ENCODE measurements at regions not wholly inside any gene's neighbourhood (a gene's known extent, or its start where the extent isn't known, plus 50 kb on each side); places are given as distances from the start of the nearest gene placed in this dataset.
A peak's percentile ranks its signal among the peaks of the same experiment; 100 is the strongest.

GRCh38 chr11:109554951-109555350, 133.0 kb downstream of the C11orf87 start:
- no peak for DNase-seq

DNA sequence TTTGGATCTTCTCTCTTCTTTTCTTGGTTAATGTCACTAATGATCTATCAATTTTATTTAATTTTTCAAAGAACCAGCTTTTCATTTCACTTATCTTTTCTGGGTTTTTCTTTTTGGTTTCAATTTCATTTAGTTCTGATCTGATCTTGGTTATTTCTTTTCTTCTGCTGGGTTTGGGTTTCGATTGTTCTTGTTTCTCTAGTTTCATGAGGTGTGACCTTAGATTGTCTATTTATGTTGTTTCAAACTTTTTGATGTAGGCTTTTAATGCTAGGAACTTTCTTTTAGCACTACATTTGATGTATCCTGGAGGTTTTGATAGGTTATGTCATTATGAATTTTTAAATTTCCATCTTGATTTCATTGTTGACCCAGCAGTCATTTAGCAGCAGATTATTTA, 142.3 kb downstream of the C11orf87 start:
- DNase-seq: no peak

GRCh38 chr11:109582470-109582869, 160.5 kb downstream of the C11orf87 start:
- no peak for DNase-seq

DNA sequence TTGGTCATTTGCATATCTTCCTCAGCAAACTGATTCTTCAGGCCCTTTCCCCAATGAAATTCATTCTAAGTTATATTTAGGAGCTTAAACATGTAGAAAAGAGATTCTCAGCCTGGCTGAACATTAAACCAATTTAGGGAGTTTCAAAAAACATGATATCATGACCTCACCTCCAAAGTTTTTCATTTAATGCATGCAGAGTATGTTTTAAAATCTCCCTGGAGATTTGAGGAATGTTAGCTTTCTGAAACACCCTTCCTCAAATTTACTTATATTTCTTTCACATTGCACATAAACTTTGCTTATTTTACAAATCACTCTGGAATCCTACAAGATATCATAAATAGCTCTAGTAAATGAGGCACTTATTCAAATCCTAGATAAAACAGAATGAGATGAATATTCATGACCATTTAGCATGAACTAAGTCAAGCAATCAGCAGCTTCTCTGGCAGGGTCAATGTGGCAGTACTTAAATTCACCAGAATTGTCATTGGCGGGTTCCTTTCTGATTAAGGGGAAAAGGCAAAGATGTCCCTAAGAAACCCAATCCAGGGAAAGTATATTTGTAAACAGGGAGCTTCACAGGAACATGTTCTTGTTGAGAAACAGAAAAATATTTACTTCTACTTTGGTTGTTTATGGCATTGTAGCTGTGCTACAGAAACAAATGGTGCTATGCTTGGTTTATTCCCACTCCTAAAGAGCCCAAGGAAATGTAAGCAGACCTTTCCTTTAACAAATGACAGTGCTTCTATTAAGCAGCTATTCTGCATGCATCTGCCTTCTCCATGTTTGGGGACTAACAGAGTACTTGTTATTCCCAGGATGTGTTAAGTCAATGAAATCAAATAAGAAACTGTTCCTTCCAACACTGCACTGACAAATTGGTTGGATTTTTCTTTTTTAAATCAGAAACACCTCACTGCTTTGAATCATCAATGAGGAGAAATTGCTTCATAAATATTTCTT, 162.3 kb downstream of the C11orf87 start:
- DNase-seq: no peak

DNA sequence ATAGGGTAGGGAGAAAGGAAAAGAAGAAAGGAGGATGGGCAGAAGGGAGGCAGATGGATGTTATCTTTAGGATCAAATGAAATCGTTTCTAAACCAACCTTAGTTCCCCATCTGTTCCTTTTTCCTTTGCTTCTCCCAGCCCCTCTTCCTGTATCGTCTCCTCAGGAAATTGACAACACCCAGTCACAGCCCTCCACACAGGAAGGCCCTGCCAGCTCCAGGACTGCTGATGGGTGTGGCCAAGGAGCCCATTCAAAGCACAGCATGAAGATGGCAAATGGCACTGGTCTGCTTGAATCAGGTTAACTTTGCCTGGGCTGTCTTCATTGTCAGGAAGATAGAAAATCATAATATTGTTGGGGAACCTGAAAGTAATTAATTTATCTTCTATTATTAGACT, 164.8 kb downstream of the C11orf87 start:
- no peak for DNase-seq

DNA sequence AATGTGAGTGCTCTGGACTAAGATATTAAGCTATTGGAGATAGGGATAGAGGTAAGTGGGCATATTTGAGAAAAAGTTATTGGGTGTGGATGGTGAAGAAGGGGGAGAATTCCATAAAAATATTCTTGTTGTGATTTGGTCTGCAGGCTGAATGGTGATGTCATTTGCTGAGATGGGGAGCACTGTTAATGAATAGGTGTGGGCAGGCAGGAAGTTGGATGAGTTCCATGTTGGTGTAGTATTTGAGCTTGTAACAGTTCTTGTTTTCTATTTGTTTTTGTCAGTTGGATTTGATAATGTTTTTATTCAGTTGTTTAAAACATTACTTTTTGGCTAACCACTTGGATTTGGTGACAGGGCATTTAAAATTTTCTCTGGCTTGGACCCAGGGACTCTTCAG, 168.8 kb downstream of the C11orf87 start:
- no peak for DNase-seq

DNA sequence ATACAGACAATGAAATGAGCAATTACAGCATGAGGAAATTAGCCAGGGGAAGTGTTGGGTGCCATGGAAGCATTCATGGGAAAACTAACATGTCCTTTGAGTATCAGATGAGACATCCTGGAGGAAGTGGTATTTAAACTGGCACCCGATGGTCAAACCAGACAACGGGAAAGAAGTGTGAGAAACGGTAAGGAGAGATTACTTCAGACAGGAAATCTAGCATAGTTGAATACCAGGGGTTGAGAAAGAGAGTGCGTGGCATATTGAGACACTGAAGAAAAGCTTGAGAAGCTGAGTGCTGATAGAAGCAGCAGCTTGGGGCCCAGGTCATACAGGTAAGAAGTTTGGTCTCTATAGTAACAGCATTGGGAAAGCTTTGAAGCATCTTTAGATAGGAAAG, 175.3 kb downstream of the C11orf87 start:
- no peak for DNase-seq

DNA sequence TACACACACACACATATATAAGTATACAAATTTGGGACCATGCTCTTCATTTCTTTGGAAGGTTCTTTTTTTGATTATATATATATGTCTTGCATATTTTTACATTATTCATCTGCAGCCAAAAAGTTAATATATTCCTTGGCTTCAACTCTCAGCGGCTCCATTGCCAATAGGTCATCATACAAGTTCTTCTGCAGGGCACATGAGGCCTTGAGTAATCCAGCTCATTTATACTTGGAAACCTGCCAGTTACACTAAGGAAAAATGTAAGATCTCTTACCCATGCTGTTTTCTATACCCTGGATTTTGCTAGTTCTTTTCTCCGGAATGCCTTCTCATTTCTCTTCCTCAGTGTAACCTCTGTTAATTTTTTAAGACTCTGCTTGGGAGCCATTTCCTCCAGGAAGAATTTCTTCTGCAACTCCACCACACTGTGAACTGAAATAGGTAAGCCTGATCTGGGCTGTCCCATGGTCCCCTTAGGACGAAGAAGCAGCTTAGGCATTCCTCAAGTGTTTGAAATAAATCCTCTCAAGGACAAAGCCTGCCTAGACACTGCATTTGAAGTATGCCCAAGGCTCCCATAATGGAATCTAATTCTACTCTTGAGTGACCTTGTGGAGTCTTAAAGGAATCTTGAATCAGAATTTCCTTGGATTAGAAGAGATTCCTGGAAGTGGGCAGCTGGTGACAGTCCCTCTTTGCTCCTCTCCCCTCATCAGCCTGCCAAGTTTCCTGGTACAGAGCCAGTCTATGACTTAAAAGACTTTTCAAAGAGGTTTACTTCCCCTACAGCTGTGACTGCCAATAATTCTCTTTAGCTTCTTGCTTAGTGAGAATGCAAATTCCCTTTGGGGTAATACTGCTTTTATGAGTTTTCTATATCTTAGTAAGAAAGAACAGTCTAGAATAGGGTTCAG, 182.8 kb downstream of the C11orf87 start:
- DNase-seq: peak; percentile 72

DNA sequence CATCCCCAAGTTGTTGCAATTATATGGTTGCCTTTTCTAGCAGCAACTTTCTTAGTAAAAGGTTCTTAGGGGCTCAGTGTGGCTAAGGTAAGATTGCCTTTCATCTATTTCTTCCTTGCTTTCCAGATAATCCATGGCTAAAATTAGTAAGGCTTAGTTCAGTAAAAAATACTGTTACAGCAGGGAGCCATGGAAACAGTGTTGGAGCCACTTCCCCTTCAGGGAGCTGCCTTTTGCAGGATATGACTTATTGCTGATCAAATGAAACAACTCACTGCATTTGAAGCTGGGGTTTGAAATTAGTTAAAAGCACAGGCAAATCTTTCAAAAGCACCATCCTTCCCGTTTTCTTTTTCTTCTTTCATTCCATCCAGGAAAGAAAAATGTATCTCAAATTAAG, 184.3 kb downstream of the C11orf87 start:
- DNase-seq: peak; percentile 33

- no peak for DNase-seq
Observed at GRCh38 chr11:109609454-109610185, 187.6 kb downstream of the C11orf87 start.

- no peak for DNase-seq
Observed at GRCh38 chr11:109612496-109612895, 190.5 kb downstream of the C11orf87 start.

DNA sequence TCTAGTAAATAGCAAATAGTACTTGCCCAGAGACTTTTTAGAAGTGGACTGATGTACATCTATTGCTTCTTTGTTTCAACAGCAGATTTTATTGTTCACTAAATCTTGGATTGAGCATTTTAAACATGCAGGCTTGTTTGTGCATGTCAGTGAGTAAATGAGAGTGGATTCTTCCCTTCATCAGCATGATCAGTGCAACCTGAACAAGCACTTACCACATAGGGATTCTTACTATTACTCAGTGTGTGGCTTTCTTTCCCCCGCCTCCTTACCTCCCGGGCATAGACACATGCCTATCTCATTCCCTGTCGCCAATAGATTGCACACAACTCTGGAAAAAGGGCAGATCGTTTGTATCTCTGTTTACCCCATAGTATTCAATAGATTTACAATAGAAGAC, 197.5 kb downstream of the C11orf87 start:
- no peak for DNase-seq

DNA sequence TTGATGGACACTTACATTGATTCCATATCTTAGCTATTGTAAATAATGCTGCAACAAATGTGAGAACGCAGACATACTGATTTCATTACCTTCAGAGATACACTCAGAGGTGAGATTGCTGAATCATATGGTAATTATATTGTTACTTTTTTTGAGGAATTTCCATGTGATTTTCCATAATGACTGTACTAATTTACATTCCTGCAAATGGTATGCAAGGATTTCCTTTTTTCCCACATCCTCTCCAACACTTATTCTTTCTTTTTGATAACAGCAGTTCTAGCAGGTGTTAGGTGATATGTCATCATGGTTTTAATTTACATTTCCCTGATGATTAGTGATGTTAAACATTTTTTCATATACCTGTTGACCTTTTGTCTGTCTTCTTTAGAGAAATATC, 207.7 kb downstream of the C11orf87 start:
- DNase-seq: no peak

DNA sequence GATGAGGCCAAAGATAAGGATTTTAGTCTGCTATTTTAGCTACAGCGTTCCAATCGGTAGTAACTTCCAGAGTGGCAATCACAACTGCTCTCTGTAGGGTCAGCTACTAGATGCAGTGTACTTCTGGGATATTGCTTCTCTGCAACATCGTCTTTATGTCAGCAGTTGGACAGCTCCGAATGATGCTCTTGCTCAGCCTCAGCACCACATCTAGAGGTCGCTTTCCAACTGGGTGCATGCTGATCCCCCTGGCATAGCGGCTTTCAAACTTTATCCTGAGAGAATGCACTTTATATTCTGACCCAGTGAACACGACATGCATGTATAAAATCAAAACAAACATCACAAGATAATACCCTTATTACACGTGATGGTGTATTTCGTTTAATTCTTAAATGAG, 219.6 kb downstream of the C11orf87 start:
- peak; percentile 4 for DNase-seq

DNA sequence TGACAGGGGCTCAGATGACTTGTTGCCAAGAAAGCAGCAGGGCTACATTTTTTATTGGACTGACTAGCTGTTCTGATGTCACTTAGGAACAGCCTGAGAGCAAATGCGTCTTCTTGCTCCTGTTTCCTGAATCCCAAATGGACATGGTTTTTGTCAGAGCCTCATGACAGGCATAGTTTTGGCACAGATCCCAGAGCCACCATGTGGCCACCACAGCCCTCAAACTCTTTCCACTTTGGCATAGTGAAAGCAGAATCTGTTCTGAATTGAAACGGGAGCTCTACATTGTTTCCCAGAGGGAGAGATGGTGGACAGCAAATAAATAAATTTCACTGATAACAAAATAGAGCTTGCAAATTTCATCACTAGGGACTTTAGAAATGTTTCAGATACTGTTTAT, 222.2 kb downstream of the C11orf87 start:
- peak; percentile 66 for DNase-seq

DNA sequence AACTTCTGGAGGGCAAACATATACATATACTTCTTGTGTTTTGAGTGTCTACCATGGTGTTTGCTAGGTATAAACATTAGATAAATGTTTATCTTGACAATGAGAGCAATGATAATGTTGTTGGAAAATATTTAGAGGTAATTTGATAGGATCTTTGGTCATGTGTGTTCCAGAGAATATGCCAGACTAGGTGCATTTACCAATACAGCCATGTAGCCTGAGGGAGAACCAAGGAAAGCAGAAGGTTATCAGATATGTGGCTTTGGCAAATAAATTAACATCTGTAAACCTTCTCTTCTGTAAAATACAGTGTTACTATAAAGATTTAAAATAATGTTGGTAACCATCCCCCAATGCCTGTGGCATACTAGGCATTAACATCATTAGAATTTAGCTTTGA, 226.8 kb downstream of the C11orf87 start:
- no peak for DNase-seq

- DNase-seq: no peak
Observed at GRCh38 chr11:109654091-109654490, 232.1 kb downstream of the C11orf87 start.

GRCh38 chr11:109658190-109658589, 236.2 kb downstream of the C11orf87 start:
- no peak for DNase-seq

- no peak for DNase-seq
Observed at GRCh38 chr11:109667719-109668118, 245.7 kb downstream of the C11orf87 start.

- DNase-seq: no peak
Observed at GRCh38 chr11:109668973-109669634, 247.1 kb downstream of the C11orf87 start.

DNA sequence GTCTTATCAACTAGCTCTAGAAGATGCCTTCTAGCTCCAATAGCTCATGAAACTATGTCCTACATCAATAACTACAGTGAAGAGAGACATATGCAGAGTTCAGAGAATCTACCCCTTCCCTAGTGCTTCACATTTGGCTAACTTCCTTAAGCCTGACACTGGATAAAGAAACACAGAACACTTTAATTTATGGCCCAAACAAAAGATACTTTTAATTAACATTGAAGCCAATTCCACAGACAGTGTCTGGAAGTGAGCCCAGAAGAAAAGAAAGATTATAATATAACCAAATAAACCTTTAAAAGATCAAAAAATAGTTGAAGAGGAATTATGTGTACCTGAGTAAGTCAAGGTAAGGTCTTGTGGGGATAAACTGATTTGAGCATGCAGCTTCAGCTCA, 255.2 kb downstream of the C11orf87 start:
- no peak for DNase-seq

- no peak for DNase-seq
Observed at GRCh38 chr11:109677876-109678275, 255.9 kb downstream of the C11orf87 start.

Measured in skin of body (tissue), 1 donor.